ENCODE measurements at regions not wholly inside any gene's neighbourhood (a gene's known extent, or its start where the extent isn't known, plus 50 kb on each side); places are given as distances from the start of the nearest gene placed in this dataset.

- DNase-seq, result no peak
Observed at GRCh38 chr21:37967036-37967435, 50.8 kb upstream of the KCNJ6 start.

GRCh38 chr21:37968744-37969143 lies 52.5 kb upstream of the KCNJ6 start:
- no peak for DNase-seq

GRCh38 chr21:37970548-37970947 lies 54.3 kb upstream of the KCNJ6 start:
- DNase-seq, result no peak

DNA sequence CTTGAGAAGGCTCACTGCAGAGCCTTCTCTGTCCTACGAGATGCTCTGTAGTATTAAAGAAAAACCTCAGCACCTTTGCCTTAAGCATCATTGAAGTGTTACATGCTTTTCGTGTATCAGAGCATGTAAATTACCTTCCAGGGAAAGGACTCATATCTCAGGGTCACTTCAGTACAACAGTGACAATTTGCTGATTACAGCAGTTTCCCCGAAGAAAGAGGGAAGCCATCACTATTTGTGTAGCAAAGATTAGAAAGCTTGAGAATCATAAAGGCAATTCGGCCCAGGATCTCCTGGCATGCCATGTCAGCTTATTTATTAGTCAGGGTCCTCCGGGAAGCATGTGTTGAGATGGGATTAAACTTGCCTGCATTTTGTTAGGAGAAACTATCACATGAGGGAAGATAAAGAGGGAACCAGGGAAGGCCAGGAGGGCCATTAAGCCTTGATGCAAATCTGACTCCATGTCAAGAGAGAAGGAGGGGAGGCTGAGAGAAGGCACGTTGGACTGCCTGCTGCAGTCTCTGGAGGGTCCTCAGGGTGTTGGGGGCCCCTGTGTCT lies 55.2 kb upstream of the KCNJ6 start:
- DNase-seq, result no peak

- DNase-seq, result no peak
Observed at GRCh38 chr21:37974081-37974480, 57.8 kb upstream of the KCNJ6 start.

DNA sequence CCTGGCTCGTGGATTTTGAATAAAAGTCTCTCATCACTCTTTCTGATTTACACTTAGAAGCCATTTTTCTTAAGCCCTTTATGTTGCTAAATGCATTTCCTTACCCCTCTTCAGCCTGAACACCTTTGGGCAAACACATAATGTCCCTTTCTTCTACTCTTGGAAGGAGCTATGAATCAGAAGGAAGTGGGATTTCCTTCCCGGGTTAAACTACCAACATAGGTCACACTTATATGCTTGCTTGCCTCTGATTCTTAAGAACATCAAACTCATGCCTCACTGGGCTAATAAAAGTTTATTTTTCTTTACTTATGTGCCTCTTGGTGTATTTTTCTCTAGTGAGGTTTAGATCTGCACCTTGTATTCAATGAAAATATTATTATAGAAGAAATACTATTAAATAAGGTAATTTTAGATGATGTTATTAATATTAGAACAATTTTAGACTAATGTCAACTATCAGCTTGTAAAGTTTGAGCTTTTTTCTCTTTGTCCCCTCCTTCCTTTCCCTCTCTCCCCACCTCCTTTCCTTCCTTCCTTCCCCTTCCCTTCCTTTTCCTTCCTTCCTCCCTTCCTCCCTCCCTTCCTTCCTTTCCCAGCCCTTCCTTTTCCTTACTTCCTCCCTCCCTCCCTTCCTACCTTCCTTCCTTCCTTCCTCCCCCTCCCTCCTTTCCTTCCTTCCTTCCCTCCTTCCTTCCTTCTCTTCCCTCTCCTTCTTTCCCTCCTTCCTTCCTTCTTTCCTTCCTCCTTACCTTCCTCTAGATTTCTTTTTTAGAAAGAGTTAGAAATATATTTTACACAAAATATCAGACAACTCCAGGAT lies 66.5 kb upstream of the KCNJ6 start:
- no peak for DNase-seq

- no peak for DNase-seq
Observed at GRCh38 chr21:37983336-37984095, 67.3 kb upstream of the KCNJ6 start.

GRCh38 chr21:37984416-37984815 lies 68.2 kb upstream of the KCNJ6 start:
- no peak for DNase-seq

DNA sequence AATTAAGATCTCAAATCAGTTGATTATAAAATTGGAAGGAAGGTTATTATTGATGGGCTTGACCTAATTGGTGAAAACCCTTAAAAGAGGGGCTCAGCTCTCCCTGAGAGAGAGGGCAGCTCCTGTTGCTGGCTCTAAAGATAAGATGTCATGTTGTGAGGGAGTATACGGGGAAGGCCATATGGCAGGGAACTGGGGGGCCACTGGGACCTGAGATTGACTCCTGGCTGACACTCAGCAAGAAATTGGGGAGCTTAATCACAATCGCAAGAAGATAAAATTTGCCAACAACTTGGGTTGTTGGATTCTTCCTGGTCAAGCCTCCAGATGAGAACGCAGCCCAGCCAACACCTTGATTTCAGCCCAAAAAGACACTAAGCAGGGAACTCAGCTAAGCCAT lies 69.7 kb upstream of the KCNJ6 start:
- DNase-seq, result no peak

GRCh38 chr21:37986751-37987399 lies 70.6 kb upstream of the KCNJ6 start:
- no peak for DNase-seq

DNA sequence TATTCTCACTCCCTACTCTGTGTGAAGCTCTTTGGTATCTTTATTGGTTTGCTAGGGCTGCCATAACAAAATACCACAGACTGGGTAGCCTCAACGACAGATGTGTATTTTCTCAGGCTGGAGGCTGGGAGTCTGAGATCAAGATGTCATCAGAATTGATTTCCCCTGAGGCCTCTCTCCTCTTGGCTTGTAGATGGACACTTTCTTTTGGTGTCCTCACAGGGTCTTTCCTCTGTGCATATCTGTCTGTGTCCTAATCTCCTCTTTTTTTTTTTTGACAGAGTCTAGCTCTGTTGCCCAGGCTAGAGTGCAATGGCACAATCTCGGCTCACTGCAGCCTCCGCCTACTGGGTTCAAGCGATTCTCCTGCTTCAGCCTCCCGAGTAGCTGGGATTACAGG lies 71.4 kb upstream of the KCNJ6 start:
- DNase-seq, result no peak

GRCh38 chr21:37993071-37993470 lies 76.8 kb upstream of the KCNJ6 start:
- DNase-seq, result no peak

DNA sequence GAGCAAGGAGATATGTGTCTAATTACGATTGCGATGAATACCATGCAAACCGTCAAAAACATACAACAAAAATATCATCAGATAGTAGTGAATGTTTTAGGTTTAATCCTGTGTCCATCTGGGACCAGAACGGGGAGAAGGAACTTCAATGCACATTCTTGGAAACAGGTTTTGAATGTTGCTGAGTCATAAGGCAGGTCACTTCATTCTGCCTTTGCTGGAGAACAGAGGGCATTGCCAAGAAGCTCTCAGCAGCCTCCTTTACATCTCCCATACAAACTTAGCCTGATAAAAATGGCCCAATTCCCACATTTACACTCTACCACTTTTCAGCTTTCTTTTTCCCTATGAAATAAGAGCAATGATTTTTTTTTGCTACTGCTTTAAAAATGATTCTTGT lies 78.0 kb upstream of the KCNJ6 start:
- DNase-seq, result no peak

GRCh38 chr21:38012672-38013071 lies 96.4 kb upstream of the KCNJ6 start:
- DNase-seq, result no peak

DNA sequence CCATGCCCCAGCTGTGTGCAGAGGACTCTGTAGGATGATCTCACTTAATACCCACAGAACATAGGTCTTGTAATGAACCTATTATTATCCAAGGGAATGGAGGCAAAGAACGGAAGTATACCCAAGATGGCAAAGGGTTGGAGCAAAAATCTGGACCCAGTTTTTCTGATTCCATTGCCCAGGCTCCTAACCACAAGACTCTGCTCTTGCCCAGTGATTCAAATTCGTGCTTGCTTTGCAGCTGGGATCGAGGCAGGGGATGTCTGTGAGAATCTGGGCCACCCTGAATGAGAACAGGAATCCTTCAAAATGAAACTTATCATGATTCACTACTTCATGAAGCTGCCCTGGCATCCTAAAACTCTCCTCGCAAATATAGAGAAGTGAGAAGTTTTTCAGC lies 97.5 kb upstream of the KCNJ6 start:
- no peak for DNase-seq

- DNase-seq, result no peak
Observed at GRCh38 chr21:38014298-38014697, 98.0 kb upstream of the KCNJ6 start.

DNA sequence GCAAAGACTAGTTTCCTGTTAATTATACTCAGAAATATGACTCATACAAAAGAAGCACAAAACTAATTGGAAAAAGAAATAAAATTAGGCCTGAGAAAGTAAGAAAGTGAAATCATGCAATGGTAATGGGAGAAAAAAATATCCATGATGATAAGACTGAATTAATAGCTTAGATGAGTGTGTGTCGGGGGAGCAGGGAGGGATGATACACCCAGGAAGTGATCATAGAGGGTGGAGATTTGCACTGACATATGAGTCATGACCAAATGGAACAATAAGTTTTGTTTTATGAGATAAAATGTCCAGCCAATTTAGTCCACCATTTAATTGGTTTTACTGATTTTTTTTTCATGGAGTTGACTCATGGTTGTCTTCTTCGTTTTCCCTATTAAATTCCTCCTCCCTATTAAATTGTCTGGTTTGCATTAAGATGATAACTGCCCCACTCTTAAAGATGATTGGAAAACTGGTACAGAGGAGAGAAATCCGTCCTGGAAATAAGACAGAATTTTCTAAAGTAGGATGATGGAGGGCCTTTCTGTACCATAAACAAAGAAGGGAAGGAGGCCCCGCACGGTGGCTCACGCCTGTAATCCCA lies 111.7 kb upstream of the KCNJ6 start:
- DNase-seq, result no peak

DNA sequence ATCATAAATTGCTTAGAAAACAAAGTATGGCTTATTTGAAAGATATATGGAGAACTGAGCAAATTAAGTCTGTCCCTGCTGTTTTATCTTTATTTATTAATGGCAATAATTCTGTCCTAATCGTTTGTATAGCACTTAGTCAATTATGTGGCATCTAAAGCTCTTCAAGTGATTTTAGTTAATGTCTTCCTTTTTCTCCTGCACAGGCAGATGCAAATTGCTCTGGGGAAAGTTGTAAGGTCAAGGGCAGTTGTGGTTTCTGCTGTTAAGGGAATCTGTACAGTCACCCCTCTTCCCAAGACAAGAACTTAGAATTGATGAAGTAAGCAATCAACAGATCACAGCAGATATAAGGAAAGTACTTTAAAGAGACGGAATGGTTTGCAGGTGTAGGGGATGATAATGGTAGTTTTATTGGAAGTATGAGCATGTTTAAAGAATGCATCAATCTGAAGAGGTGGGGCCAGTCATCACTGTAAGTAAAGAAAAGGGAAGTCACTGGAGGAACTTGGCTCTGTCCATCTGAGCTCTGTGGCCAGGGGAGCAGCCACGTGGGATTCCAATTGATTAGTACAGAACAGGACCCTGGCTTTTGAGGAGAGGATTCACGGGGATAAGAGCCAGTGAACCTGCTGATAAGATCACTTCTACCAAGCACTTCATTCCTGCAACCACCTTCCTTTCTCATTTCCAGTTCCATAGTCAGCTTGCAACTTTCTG lies 116.0 kb upstream of the KCNJ6 start:
- no peak for DNase-seq

- no peak for DNase-seq
Observed at GRCh38 chr21:38036016-38036415, 119.8 kb upstream of the KCNJ6 start.

GRCh38 chr21:38037416-38037815 lies 121.2 kb upstream of the KCNJ6 start:
- no peak for DNase-seq

DNA sequence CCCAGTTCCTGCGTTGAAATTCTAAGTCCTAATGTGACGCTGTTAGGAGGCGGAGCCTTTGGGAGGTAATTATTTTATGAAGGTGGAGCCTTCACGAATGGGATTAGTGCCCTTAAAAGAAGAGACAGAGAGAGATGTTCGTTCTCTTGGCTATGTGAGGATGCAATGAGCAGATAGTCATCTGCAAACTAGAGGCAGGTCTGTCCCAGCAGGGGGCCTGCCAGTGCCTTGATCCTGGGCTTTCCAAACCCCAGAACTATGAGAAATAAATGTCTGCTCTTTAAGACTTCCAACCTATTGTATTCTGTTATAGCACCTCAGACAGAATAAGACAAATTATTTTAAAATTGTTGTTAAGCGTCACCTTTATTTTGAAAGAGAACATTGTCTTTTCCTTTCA lies 123.1 kb upstream of the KCNJ6 start:
- DNase-seq, result no peak

DNA sequence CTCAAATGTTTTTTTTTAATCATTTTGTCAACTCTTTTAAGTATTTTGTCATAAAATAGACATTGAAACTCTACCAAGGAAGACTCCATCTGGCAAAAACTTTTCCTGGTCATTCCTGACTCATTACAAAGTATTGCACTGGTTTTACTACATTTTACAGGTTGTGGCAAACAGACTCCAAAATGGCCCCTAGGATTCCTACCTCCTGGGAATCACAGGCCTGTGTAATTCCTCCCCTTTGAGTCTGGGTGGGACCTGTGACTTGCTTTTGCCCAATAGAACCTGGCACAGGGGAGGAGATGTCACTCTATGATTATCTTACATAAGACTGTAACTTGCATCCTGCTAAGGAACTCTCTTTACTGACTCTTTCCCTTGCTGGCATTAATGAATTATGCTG lies 123.6 kb upstream of the KCNJ6 start:
- no peak for DNase-seq

- DNase-seq, result no peak
Observed at GRCh38 chr21:38041493-38041892, 125.2 kb upstream of the KCNJ6 start.

Data from activated T-cell treated with anti-CD3 and anti-CD28 coated beads, Interleukin-2, amount 50 U/mL, for 1 hour (primary cell).